ENCODE measurements at regions not wholly inside any gene's neighbourhood (a gene's known extent, or its start where the extent isn't known, plus 50 kb on each side); places are given as distances from the start of the nearest gene placed in this dataset.

- no peak for DNase-seq (ENCODE audit: low spot score)
- no peaks in the 10 kb centered on the region for H3K4me1 ChIP-seq (ENCODE audit: control insufficient read depth in 4 of 4, insufficient read depth in 4 of 4, low read length in 3 of 4)
- H3K9ac ChIP-seq (ENCODE audit: low read depth in 1 of 2, low read length in 2 of 2), result no peak overlapping the region
- no peaks in the 10 kb centered on the region for H3K27me3 ChIP-seq (ENCODE audit: control insufficient read depth in 4 of 4, insufficient read depth in 4 of 4, low read length in 3 of 4)
- 68% methylated on average over 1 of the region's 1 CpG for WGBS
- no peak overlapping the region for H3K4me3 ChIP-seq (ENCODE audit: low read depth in 1 of 3, low read length in 3 of 3)
- TF ChIP-seq EGR1 (IDR thresholded peaks at IDR 0.05; ENCODE audit: low read depth in 2 of 2), result no peak
- no peak for TF ChIP-seq GABPA (IDR thresholded peaks at IDR 0.05 in 1 of 2, conservative IDR thresholded peaks at IDR 0.05 in 1 of 2)
- no peak for TF ChIP-seq CTCF (IDR thresholded peaks at IDR 0.05; ENCODE audit: low read depth, low read length, missing input control)
- TF ChIP-seq ZBTB33 (IDR thresholded peaks at IDR 0.05), result no peak
- no peak for TF ChIP-seq YY1 (IDR thresholded peaks at IDR 0.05)
- TF ChIP-seq JUND (IDR thresholded peaks at IDR 0.05), result no peak
- no peak for TF ChIP-seq RXRA (IDR thresholded peaks at IDR 0.05)
- no peak for TF ChIP-seq TAF1 (conservative IDR thresholded peaks at IDR 0.05)
- no peak for TF ChIP-seq FOXA2 (IDR thresholded peaks at IDR 0.05)
- no peak for TF ChIP-seq ATF3 (IDR thresholded peaks at IDR 0.05)
- no peak for TF ChIP-seq HNF4A (conservative IDR thresholded peaks at IDR 0.05)
- no peak for TF ChIP-seq FOXA1 (IDR thresholded peaks at IDR 0.05)
- TF ChIP-seq SP1 (IDR thresholded peaks at IDR 0.05), result no peak
- no peak for TF ChIP-seq RAD21 (IDR thresholded peaks at IDR 0.05)
- no peak for TF ChIP-seq MAX (IDR thresholded peaks at IDR 0.05)
- no peak for TF ChIP-seq HNF4G (IDR thresholded peaks at IDR 0.05)
- TF ChIP-seq NR2F2 (IDR thresholded peaks at IDR 0.05), result no peak
- no peak for TF ChIP-seq REST (IDR thresholded peaks at IDR 0.05)
- no peaks in the 10 kb centered on the region for H3K9me3 ChIP-seq (ENCODE audit: control insufficient read depth in 4 of 4, low read length in 3 of 4)
- H3K27ac ChIP-seq (ENCODE audit: low read depth in 1 of 2, low read length in 2 of 2), result no peak overlapping the region
- no peaks in the 10 kb centered on the region for H3K36me3 ChIP-seq (ENCODE audit: control insufficient read depth in 4 of 4, insufficient read depth in 3 of 4, low read depth in 1 of 4, low read length in 3 of 4)
Measured at GRCh38 chr11:80365980-80366379, 925.1 kb upstream of the TENM4 start.

Measured in liver (tissue), 8 donors.